Adrenal gland (tissue), 9 donors: ENCODE measurements at regions not wholly inside any gene's neighbourhood (a gene's known extent, or its start where the extent isn't known, plus 50 kb on each side); places are given as distances from the start of the nearest gene placed in this dataset.

Source experiments
- DNase-seq, 7 donors: peaks; one replicate each; pipeline ENCODE4 v3.0.0-alpha.2; 2019 to 2020
- H3K27ac ChIP-seq, 5 donors: fragments of 200-600 bp; sonication (generic) in 4 of 5; 1 replicate in 3 of 5; 2 replicates in 2 of 5; pipeline versions ENCODE4 v1.5.1 to v1.8.0; 2016 to 2020; ENCODE audit warnings: mild to moderate bottlenecking in 1 of 5
- H3K27me3 ChIP-seq: fragments of 200-600 bp; 2 replicates; pipeline ENCODE4 v1.8.0; 2021
- H3K36me3 ChIP-seq, 2 donors: fragments of 200-600 bp; replicated peaks in 1 of 2; 1 replicate in 1 of 2; 2 replicates in 1 of 2; pipeline versions ENCODE4 v1.5.1 to v1.8.0; 2018 to 2022
- H3K4me1 ChIP-seq, 2 donors: fragments of 200-600 bp; replicated peaks in 1 of 2; 1 replicate in 1 of 2; 2 replicates in 1 of 2; pipeline versions ENCODE4 v1.5.1 to v1.8.0; 2018 to 2021
- H3K4me3 ChIP-seq, 4 donors: fragments of 200-600 bp; sonication (generic) in 3 of 4; one replicate each; pipeline ENCODE4 v1.5.1; 2016 to 2018
- H3K9me3 ChIP-seq, 3 donors: fragments of 200-600 bp; sonication (generic) in 1 of 3; replicated peaks in 1 of 3; 1 replicate in 2 of 3; 2 replicates in 1 of 3; pipeline versions ENCODE4 v1.5.1 to v1.8.0; 2016 to 2021
- CTCF ChIP-seq, 6 experiments: fragments of 450-650 bp in 4 of 6; fragments of 200-600 bp in 2 of 6; sonication (generic) in 1 of 6; IDR thresholded peaks; 1 replicate in 5 of 6; 2 replicates in 1 of 6; pipeline versions ENCODE4 v1.5.1 to v1.8.0; 2016 to 2021; ENCODE audit warnings: antibody characterized with exemption in 6 of 6, mild to moderate bottlenecking in 2 of 6, moderate library complexity in 1 of 6
- POLR2A ChIP-seq, 2 donors: fragments of 450-650 bp; IDR thresholded peaks; one replicate each; pipeline ENCODE4 v1.6.1; 2017; ENCODE audit warnings: antibody characterized with exemption in 2 of 2, mild to moderate bottlenecking in 2 of 2, moderate library complexity in 1 of 2
- WGBS, 4 donors: extraction: QIAGEN DNeasy Blood & Tissue Kit in 2 of 4; methylation state at CpG; one replicate each; pipeline versions ENCODE4 v1.1.5 to v1.1.7; 2013 to 2017; 5-methylcytosine and 5-hydroxymethylcytosine counted together
- intact Hi-C, 2 donors: fragments of 100-400 bp; cut with DNase I; formaldehyde crosslinking; loops; one replicate each; pipeline versions ENCODE4 v1.14.1 to v1.15.0; 2022 to 2023
- donor health status: healthy with polysubstance abuse.
- donor health status: Bipolar disorder and iron deficiency.
- donor health status: DM: yes; HTN: yes; CAD: no.
- donor health status: DM: no; HTN: no; CAD: no.
- donor health status: DM: no; HTN: no; CAD: no.

- no peaks in the 10 kb centered on the region for H3K9me3 ChIP-seq
- H3K27ac ChIP-seq: no peak overlapping the region
- DNase-seq: no peak
- H3K4me3 ChIP-seq: no peak overlapping the region
- TF ChIP-seq POLR2A (IDR thresholded peaks at IDR 0.05) (no peak), CTCF (IDR thresholded peaks at IDR 0.05) (no peak)
- WGBS, 4 donors: 66 to 75% (median 72%) methylated on average over 6 of the region's 6 CpGs
- no peaks in the 10 kb centered on the region for H3K36me3 ChIP-seq
- H3K27me3 ChIP-seq: no peaks in the 10 kb centered on the region
- intact Hi-C loops: no loop called here
- no peaks in the 10 kb centered on the region for H3K4me1 ChIP-seq
Observed at GRCh38 chr2:235325151-235325550, 168.7 kb upstream of the AGAP1 start.

GRCh38 chr2:235328991-235329390 lies 164.9 kb upstream of the AGAP1 start:
- TF ChIP-seq POLR2A (IDR thresholded peaks at IDR 0.05) (no peak), CTCF (IDR thresholded peaks at IDR 0.05) (no peak)
- Histone ChIP-seq H3K4me1 (no peaks in the 10 kb centered on the region), H3K9me3 (no peaks in the 10 kb centered on the region), H3K27ac (no peak overlapping the region), H3K4me3 (no peak overlapping the region), H3K27me3 (no peaks in the 10 kb centered on the region), H3K36me3 (no peaks in the 10 kb centered on the region)
- intact Hi-C loops: no loop called here
- no peak for DNase-seq
- 90 to 100% (median 97%) methylated on average over 1 of the region's 1 CpG for WGBS, 4 donors

GRCh38 chr2:235330775-235331451 lies 162.9 kb upstream of the AGAP1 start:
- Histone ChIP-seq H3K4me1 (no peaks in the 10 kb centered on the region), H3K4me3 (no peak overlapping the region), H3K36me3 (no peaks in the 10 kb centered on the region), H3K27ac (no peak overlapping the region), H3K27me3 (no peaks in the 10 kb centered on the region), H3K9me3 (no peaks in the 10 kb centered on the region)
- TF ChIP-seq CTCF (IDR thresholded peaks at IDR 0.05): no peak
- TF ChIP-seq POLR2A (IDR thresholded peaks at IDR 0.05): no peak
- intact Hi-C loops: no loop called here
- WGBS, 4 donors: 56 to 68% (median 62%) methylated on average over 11 of the region's 11 CpGs
- DNase-seq: peak in 5 of 7 donors; percentile 34 to 74 (median 48)

GRCh38 chr2:235332240-235332890 lies 161.5 kb upstream of the AGAP1 start:
- Histone ChIP-seq H3K4me3 (no peak overlapping the region), H3K27ac (no peak overlapping the region), H3K27me3 (no peaks in the 10 kb centered on the region), H3K4me1 (no peaks in the 10 kb centered on the region), H3K36me3 (no peaks in the 10 kb centered on the region), H3K9me3 (no peaks in the 10 kb centered on the region)
- TF ChIP-seq CTCF (IDR thresholded peaks at IDR 0.05) (no peak), POLR2A (IDR thresholded peaks at IDR 0.05) (no peak)
- 79 to 94% (median 86%) methylated on average over 5 of the region's 5 CpGs for WGBS, 4 donors
- intact Hi-C loops: no loop called here
- no peak for DNase-seq
